Keratinocyte (primary cell): ENCODE measurements at regions not wholly inside any gene's neighbourhood (a gene's known extent, or its start where the extent isn't known, plus 50 kb on each side); places are given as distances from the start of the nearest gene placed in this dataset.

Source experiments
- DNase-seq: peaks from one replicate; pipeline ENCODE4 v3.0.0-alpha.2; 2011; ENCODE audit warnings: low read depth, missing footprints, low spot score
- FAIRE-seq: peaks from 2 replicates; lab custom pipeline; 2011; peaks lifted over from hg19 to GRCh38; lab: Jason Lieb, UNC
- H2AFZ ChIP-seq: 2 replicates; pipeline ENCODE4 v1.6.0; 2012; ENCODE audit warnings: low read length, control low read depth, inconsistent platforms; ENCODE audit not compliant: control insufficient read depth
- H3K27ac ChIP-seq: 2 replicates; pipeline ENCODE4 v1.5.1; 2011; ENCODE audit warnings: low read length; ENCODE audit not compliant: control insufficient read depth, insufficient read depth
- H3K27me3 ChIP-seq: 3 replicates; pipeline ENCODE4 v1.6.0; 2011; ENCODE audit warnings: low read length; ENCODE audit not compliant: control insufficient read depth, insufficient read depth; ENCODE audit errors: extremely low read depth
- H3K36me3 ChIP-seq, 2 experiments: 2 replicates in 1 of 2; 3 replicates in 1 of 2; pipeline ENCODE4 v1.5.1; 2011; ENCODE audit warnings: low read length in 2 of 2, mild to moderate bottlenecking in 1 of 2; ENCODE audit not compliant: control insufficient read depth in 2 of 2, insufficient read depth in 2 of 2; ENCODE audit errors: extremely low read depth in 1 of 2
- H3K4me1 ChIP-seq: 3 replicates; pipeline ENCODE4 v1.5.1; 2011; ENCODE audit warnings: low read length; ENCODE audit not compliant: control insufficient read depth, insufficient read depth; ENCODE audit errors: extremely low read depth
- H3K4me2 ChIP-seq: 3 replicates; pipeline ENCODE4 v1.6.0; 2011; ENCODE audit warnings: low read depth, low read length; ENCODE audit not compliant: control insufficient read depth, insufficient read depth; ENCODE audit errors: extremely low read depth
- H3K4me3 ChIP-seq, 3 experiments: fragments of 200-600 bp in 1 of 3; sonication (generic) in 1 of 3; 2 replicates in 2 of 3; 3 replicates in 1 of 3; pipeline ENCODE4 v1.5.1; 2011 to 2016; ENCODE audit warnings: low read length in 3 of 3, mild to moderate bottlenecking in 3 of 3, control low read depth in 2 of 3, inconsistent platforms in 1 of 3, low read depth in 1 of 3, mixed read lengths in 1 of 3, mixed run types in 1 of 3, moderate library complexity in 1 of 3; ENCODE audit not compliant: control insufficient read depth in 2 of 3, insufficient read depth in 2 of 3; ENCODE audit errors: extremely low read depth in 1 of 3
- H3K79me2 ChIP-seq: 2 replicates; pipeline ENCODE4 v1.6.0; 2012; ENCODE audit warnings: low read length; ENCODE audit not compliant: control insufficient read depth, insufficient read depth
- H3K9ac ChIP-seq: 3 replicates; pipeline ENCODE4 v1.6.0; 2011; ENCODE audit warnings: low read length; ENCODE audit not compliant: control insufficient read depth, insufficient read depth; ENCODE audit errors: extremely low read depth
- H3K9me1 ChIP-seq: 3 replicates; pipeline ENCODE4 v1.6.0; 2011; ENCODE audit warnings: low read length; ENCODE audit not compliant: control insufficient read depth, insufficient read depth; ENCODE audit errors: extremely low read depth
- H3K9me3 ChIP-seq: 2 replicates; pipeline ENCODE4 v1.5.1; 2012; ENCODE audit warnings: low read depth, low read length; ENCODE audit not compliant: control insufficient read depth
- H4K20me1 ChIP-seq: 3 replicates; pipeline ENCODE4 v1.6.0; 2011; ENCODE audit warnings: low read length; ENCODE audit not compliant: control insufficient read depth, insufficient read depth; ENCODE audit errors: extremely low read depth
- CTCF ChIP-seq, 3 experiments: IDR thresholded peaks in 1 of 3; conservative IDR thresholded peaks in 1 of 3; optimal IDR thresholded peaks in 1 of 3; 2 replicates in 2 of 3; 3 replicates in 1 of 3; pipeline versions ENCODE3 to v1.5.1; 2011; ENCODE audit warnings: low read length in 3 of 3, mild to moderate bottlenecking in 3 of 3, moderate library complexity in 2 of 3, control low read depth in 1 of 3, inconsistent platforms in 1 of 3; ENCODE audit not compliant: insufficient read depth in 2 of 3; ENCODE audit errors: extremely low read depth in 1 of 3
- EZH2 ChIP-seq: IDR thresholded peaks from one replicate; pipeline ENCODE4 v1.6.1; 2012; ENCODE audit warnings: inconsistent platforms, mild to moderate bottlenecking, low read length, moderate library complexity
- dilution Hi-C: fragments of 300-500 bp; cut with MboI; formaldehyde crosslinking; loops from one replicate; pipeline ENCODE4 v1.7.0; 2020; ENCODE audit warnings: low sequenced_read_pairs; ENCODE audit not compliant: extremely low pct_ligation_motif_present

GRCh38 chr12:111308473-111308872 is 60.4 kb downstream of the PHETA1 start:
- H3K9me3 ChIP-seq = peaks cover 19% of the 10 kb centered on the region
- H3K36me3 ChIP-seq = no peaks in the 10 kb centered on the region
- H3K4me3 ChIP-seq = no peak overlapping the region
- no peaks in the 10 kb centered on the region for H3K79me2 ChIP-seq
- no peak overlapping the region for H3K27ac ChIP-seq
- H3K4me2 ChIP-seq = no peak overlapping the region
- dilution Hi-C loops = no loop called here
- DNase-seq = no peak
- H2AFZ ChIP-seq = no peak overlapping the region
- TF ChIP-seq EZH2 (no peak), CTCF (optimal IDR thresholded peaks at IDR 0.05 in 1 of 3, IDR thresholded peaks at IDR 0.05 in 1 of 3, conservative IDR thresholded peaks at IDR 0.05 in 1 of 3; ENCODE audit: extremely low read depth in 1 of 3, insufficient read depth in 2 of 3, low read length in 3 of 3) (no peak)
- H3K27me3 ChIP-seq = no peaks in the 10 kb centered on the region
- FAIRE-seq = no peak
- no peak overlapping the region for H3K9ac ChIP-seq
- no peaks in the 10 kb centered on the region for H3K4me1 ChIP-seq
- no peaks in the 10 kb centered on the region for H4K20me1 ChIP-seq
- no peaks in the 10 kb centered on the region for H3K9me1 ChIP-seq

GRCh38 chr12:111304642-111305071 is 64.2 kb downstream of the PHETA1 start:
- no peaks in the 10 kb centered on the region for H3K9me1 ChIP-seq
- DNase-seq = no peak
- H3K9me3 ChIP-seq = peaks cover 19% of the 10 kb centered on the region
- no peaks in the 10 kb centered on the region for H3K27me3 ChIP-seq
- H3K79me2 ChIP-seq = no peaks in the 10 kb centered on the region
- no peak overlapping the region for H3K4me3 ChIP-seq
- TF ChIP-seq EZH2 (no peak), CTCF (optimal IDR thresholded peaks at IDR 0.05 in 1 of 3, IDR thresholded peaks at IDR 0.05 in 1 of 3, conservative IDR thresholded peaks at IDR 0.05 in 1 of 3; ENCODE audit: extremely low read depth in 1 of 3, insufficient read depth in 2 of 3, low read length in 3 of 3) (peak; percentile 76 to 91 (median 85))
- no peaks in the 10 kb centered on the region for H3K36me3 ChIP-seq
- H3K9ac ChIP-seq = no peak overlapping the region
- no peak for FAIRE-seq
- H2AFZ ChIP-seq = no peak overlapping the region
- no peak overlapping the region for H3K27ac ChIP-seq
- no peaks in the 10 kb centered on the region for H3K4me1 ChIP-seq
- no peak overlapping the region for H3K4me2 ChIP-seq
- H4K20me1 ChIP-seq = no peaks in the 10 kb centered on the region
- dilution Hi-C loops = no loop called here
